GM12872 (cell line): ENCODE measurements at regions not wholly inside any gene's neighbourhood (a gene's known extent, or its start where the extent isn't known, plus 50 kb on each side); places are given as distances from the start of the nearest gene placed in this dataset.

Experiments used
- CTCF ChIP-seq: IDR thresholded peaks from 3 replicates; pipeline ENCODE4 v1.5.1; 2011; ENCODE audit warnings: low read depth, mild to moderate bottlenecking, low read length, moderate library complexity; ENCODE audit not compliant: insufficient read depth

GRCh38 chr5:71886406-71886805 lies 167.3 kb downstream of the CARTPT start:
- TF ChIP-seq CTCF, result no peak

GRCh38 chr5:71887680-71888079 lies 168.6 kb downstream of the CARTPT start:
- no peak for TF ChIP-seq CTCF

GRCh38 chr5:71891406-71891805 lies 172.3 kb downstream of the CARTPT start:
- TF ChIP-seq CTCF, result no peak

GRCh38 chr5:71891856-71892255 lies 172.8 kb downstream of the CARTPT start:
- TF ChIP-seq CTCF, result no peak

- TF ChIP-seq CTCF, result no peak
Observed at GRCh38 chr5:71892641-71893365, 173.7 kb downstream of the CARTPT start.

- no peak for TF ChIP-seq CTCF
Observed at GRCh38 chr5:71893451-71893850, 174.4 kb downstream of the CARTPT start.

- no peak for TF ChIP-seq CTCF
Observed at GRCh38 chr5:71894091-71894490, 175.0 kb downstream of the CARTPT start.
